GM12873 (cell line): ENCODE measurements at regions not wholly inside any gene's neighbourhood (a gene's known extent, or its start where the extent isn't known, plus 50 kb on each side); places are given as distances from the start of the nearest gene placed in this dataset.

ENCODE experiments used
- CTCF ChIP-seq: IDR thresholded peaks from 2 replicates; pipeline ENCODE4 v1.5.1; 2012; ENCODE audit warnings: low read depth, mild to moderate bottlenecking, moderate library complexity, low read length, control low read depth; ENCODE audit not compliant: insufficient read depth; ENCODE audit errors: missing control alignments

GRCh38 chr3:30319713-30320112, 286.7 kb upstream of the TGFBR2 start:
- peak; percentile 45 for TF ChIP-seq CTCF

GRCh38 chr3:30320392-30320791, 286.0 kb upstream of the TGFBR2 start:
- no peak for TF ChIP-seq CTCF

DNA sequence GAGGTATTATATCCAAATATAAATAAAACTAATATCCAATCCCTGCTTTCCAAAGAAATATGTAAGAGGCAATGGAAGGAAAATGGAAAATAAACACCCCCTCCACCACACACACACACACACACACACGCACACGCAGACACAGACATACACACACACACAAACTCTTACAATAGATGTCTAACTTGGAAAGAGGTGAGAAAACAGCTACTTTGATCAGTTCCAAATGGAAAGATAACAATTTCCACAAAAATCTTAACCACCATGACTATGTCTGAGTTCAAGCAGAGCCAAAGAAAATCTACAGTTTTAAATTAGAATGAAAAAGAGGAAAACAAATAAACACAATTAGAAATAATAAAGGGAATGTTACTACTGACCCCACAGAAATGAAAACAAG, 285.3 kb upstream of the TGFBR2 start:
- no peak for TF ChIP-seq CTCF

DNA sequence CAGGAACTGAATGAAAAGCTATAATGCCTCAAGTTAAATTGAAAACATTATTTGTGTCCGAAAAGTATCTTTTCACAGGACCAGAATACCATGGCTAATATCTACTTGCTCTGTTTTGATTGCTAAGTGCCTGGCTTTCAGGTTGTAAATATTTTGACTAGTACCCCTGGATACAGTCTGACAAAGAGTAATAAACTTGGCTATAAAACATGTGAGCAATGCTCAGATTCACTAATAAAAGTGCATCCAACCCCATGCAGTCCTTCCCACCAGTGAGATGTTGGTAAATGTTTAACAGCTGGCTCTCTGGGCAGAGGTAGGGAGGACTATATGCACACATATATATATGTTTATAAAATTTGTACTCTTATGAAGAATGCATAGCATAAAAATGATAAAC, 281.8 kb upstream of the TGFBR2 start:
- TF ChIP-seq CTCF, result no peak

DNA sequence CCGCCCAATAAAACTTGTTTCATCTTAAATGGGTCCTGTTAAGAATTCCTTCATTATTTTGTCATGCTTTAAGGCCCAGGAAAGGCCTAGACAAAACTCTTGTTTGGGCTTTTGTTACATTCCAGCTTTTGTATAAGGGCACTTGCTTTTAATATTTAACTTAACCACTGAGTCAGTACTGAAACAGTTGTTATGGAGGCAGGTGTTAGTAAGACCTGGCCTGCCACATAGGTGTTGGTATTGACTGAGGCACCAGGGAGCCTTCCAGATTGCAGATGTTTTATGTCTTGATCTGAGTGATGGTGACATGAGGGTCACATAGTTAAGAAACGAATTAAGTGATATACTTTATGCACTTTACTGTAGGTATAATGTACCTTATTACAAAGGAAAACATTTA, 274.9 kb upstream of the TGFBR2 start:
- TF ChIP-seq CTCF, result no peak

DNA sequence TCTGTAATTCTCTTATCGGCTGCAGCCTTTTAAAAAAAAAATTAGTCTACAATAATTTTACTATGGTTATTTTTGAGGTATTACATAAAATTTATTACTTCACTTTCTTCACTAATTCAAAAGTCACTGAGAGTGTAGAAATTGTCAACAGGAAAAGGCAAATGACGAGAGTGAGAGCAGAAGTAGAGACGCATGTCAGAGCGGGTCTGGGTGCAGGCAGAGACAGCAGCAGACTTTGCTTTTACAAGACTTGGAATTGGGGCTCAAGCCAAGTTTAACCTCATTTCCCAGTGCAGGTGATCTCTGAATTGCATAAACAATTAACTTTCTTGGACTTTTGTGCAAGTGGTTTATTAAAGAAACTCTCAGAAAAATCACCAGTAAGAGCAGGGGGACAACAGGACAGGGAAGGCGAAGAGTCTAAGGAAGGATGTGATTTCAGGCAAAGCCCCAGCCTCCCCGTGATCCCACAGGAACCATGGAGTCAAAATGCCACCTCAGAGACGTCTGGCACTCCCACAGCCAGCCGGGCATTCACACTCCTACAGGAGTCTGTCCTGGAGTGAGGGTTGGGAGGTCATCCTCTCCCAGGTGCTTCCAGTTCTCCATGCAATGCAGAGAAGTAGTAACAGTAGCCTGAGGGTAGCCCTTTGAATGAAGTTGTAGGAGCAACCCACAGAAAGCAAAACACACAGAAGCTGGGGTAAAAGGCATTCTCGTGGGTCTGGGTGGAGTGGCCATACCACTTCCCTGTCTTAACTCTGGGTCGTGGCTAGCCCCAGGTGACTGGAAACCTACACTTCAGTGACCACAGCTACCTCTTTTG, 274.0 kb upstream of the TGFBR2 start:
- TF ChIP-seq CTCF, result no peak

GRCh38 chr3:30333143-30333542, 273.3 kb upstream of the TGFBR2 start:
- TF ChIP-seq CTCF, result no peak
